ENCODE measurements at regions not wholly inside any gene's neighbourhood (a gene's known extent, or its start where the extent isn't known, plus 50 kb on each side); places are given as distances from the start of the nearest gene placed in this dataset.

- TF ChIP-seq PBX2 (CRISPR knock-in tag; IDR thresholded peaks at IDR 0.05; ENCODE audit: low read depth): no peak
- TF ChIP-seq PBX2 (tag; conservative IDR thresholded peaks at IDR 0.05; ENCODE audit: low read depth): no peak
- TF ChIP-seq, protein P1, sequence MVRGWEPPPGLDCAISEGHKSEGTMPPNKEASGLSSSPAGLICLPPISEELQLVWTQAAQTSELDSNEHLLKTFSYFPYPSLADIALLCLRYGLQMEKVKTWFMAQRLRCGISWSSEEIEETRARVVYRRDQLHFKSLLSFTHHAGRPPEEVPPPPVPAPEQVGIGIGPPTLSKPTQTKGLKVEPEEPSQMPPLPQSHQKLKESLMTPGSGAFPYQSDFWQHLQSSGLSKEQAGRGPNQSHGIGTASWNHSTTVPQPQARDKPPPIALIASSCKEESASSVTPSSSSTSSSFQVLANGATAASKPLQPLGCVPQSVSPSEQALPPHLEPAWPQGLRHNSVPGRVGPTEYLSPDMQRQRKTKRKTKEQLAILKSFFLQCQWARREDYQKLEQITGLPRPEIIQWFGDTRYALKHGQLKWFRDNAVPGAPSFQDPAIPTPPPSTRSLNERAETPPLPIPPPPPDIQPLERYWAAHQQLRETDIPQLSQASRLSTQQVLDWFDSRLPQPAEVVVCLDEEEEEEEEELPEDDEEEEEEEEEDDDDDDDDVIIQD (CRISPR knock-in tag; IDR thresholded peaks at IDR 0.05): no peak
- no peak for TF ChIP-seq DACH1 (IDR thresholded peaks at IDR 0.05; ENCODE audit: partially characterized antibody)
These were observed 114.8 kb downstream of the TRIM29 start (continued) for GRCh38 chr11:120023120-120023519.

DNA sequence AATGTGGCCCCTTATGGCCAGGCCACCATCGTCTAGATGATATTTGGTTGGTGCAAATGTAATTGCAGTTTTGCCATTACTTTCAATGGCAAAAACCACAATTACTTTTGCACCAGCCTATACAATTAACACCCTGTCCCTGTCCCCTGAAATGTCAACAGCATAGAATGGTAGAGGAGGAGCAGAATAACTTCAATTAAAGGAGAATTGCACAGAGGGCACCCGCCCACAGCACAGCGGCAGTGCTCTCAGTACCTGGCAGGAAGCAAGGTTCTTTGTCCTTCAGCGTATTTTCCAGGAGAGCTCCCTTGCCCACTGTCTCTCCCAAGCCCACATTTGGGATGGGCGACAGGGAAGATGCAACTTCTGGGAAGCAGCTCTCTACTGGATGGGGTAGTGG, 115.3 kb downstream of the TRIM29 start:
- in situ Hi-C loops (cut with MboI) (no loop called here), intact Hi-C loops (cut with micrococcal nuclease) (no loop called here)
- Histone ChIP-seq H3K9me3 (replicated peaks; ENCODE audit: control insufficient read depth, insufficient read depth, low read depth, low read length) (no peaks in the 10 kb centered on the region), H3K27ac (ENCODE audit: extremely low read depth, low read depth, low read length) (no peak overlapping the region), H3K4me2 (ENCODE audit: insufficient read depth, low read length) (no peak overlapping the region), H4K20me1 (replicated peaks; ENCODE audit: control insufficient read depth, insufficient read depth, low read length) (no peaks in the 10 kb centered on the region), H3K79me2 (ENCODE audit: control insufficient read depth, insufficient read depth, low read length) (no peaks in the 10 kb centered on the region), H3K9me1 (ENCODE audit: control insufficient read depth, insufficient read depth, low read length) (no peaks in the 10 kb centered on the region), H3K4me1 (replicated peaks in 1 of 2; ENCODE audit: control insufficient read depth in 2 of 2, insufficient read depth in 2 of 2, low read length in 2 of 2) (no peaks in the 10 kb centered on the region), H3K36me3 (ENCODE audit: control insufficient read depth, insufficient read depth, low read length) (no peaks in the 10 kb centered on the region), H3K4me3 (no peak overlapping the region), H3K27me3 (ENCODE audit: control insufficient read depth in 2 of 2, insufficient read depth in 2 of 2, low read length in 2 of 2) (peaks cover 0 to 21% of the 10 kb centered on the region in 2 experiments; a peak in 3 of 5 replicates), H3K9ac (ENCODE audit: insufficient read depth in 1 of 2, low read depth in 2 of 2, low read length in 2 of 2) (no peak overlapping the region), H2AFZ (ENCODE audit: low read depth, low read length) (no peak overlapping the region)
- ATAC-seq (no peak), DNase-seq (ENCODE audit: extremely low read depth in 1 of 4, low spot score in 3 of 4) (no peak), FAIRE-seq (no peak)
- CTCF ChIA-PET (ENCODE audit: low intra/inter-chr PET ratio): no interaction called here
- BruUV-seq (replicated peaks): no TSS peak
- WGBS (ENCODE audit: insufficient coverage, low coverage, missing lambda C conversion rate): 1% methylated on average over 5 of the region's 5 CpGs
- POLR2A ChIA-PET: interaction anchor here (0.8 kb wide), 1 partner anchor 11 kb away, joined by 3 read pairs; no protein-coding TSS in a partner anchor
- TF ChIP-seq PYGO2 (tag; IDR thresholded peaks at IDR 0.05) (no peak), DACH1 (IDR thresholded peaks at IDR 0.05; ENCODE audit: partially characterized antibody) (no peak), SLC30A9 (CRISPR knock-in tag; IDR thresholded peaks at IDR 0.05) (no peak), ZNF3 (CRISPR knock-in tag; IDR thresholded peaks at IDR 0.05) (no peak), U2AF2 (optimal IDR thresholded peaks at IDR 0.05; ENCODE audit: low read depth, low read length) (no peak), SMARCA4 (IDR thresholded peaks at IDR 0.05) (no peak), ZBTB33 (CRISPR knock-in tag; IDR thresholded peaks at IDR 0.05) (no peak), ZSCAN32 (CRISPR knock-in tag; IDR thresholded peaks at IDR 0.05) (no peak)

Measured in K562 (cell line).